IMR-90 (cell line): ENCODE measurements at regions not wholly inside any gene's neighbourhood (a gene's known extent, or its start where the extent isn't known, plus 50 kb on each side); places are given as distances from the start of the nearest gene placed in this dataset.
"Not testable (repeated sequence)": the region's sequence is repeated elsewhere in the genome, so short reads cannot be mapped to it uniquely, and the experiment has no call there.

Experiments
- ATAC-seq: fragments of 200-7000 bp; cut with Tn5 transposase; 2 replicates; pipeline ENCODE4 v1.9.1; 2020; ENCODE audit warnings: low read depth, mild to moderate bottlenecking, moderate library complexity
- BruUV-seq: library from RNA; stranded (reverse); fragments of 400-500 nt; replicated peaks from 2 replicates; lab custom pipeline; 2021; lab: Mats Ljungman, UMichigan
- CTCF ChIA-PET: fragments of 300-600 bp; formaldehyde crosslinking; extraction: SDS; loops from one replicate; lab custom pipeline; 2021; ENCODE audit warnings: antibody characterized with exemption; lab: Yijun Ruan, JAX
- POLR2A ChIA-PET: fragments of 300-600 bp; sonication (Branson Sonifier 250); formaldehyde crosslinking; loops from one replicate; lab custom pipeline; 2022; ENCODE audit warnings: antibody characterized with exemption; ENCODE audit not compliant: unreplicated experiment; lab: Charles Lee
- DNase-seq: peaks from one replicate; pipeline ENCODE4 v3.0.0; 2013
- H2AFZ ChIP-seq: replicated peaks from 2 replicates; pipeline ENCODE3; 2013; ENCODE audit warnings: low read length, mild to moderate bottlenecking; ENCODE audit not compliant: poor library complexity
- H2AK5ac ChIP-seq: 2 replicates; pipeline ENCODE4 v1.6.1; 2013; ENCODE audit warnings: low read depth, low read length, inconsistent platforms
- H2AK9ac ChIP-seq: replicated peaks from 2 replicates; pipeline ENCODE3; 2013; ENCODE audit warnings: mild to moderate bottlenecking, low read depth, low read length, moderate library complexity; ENCODE audit not compliant: poor library complexity
- H2BK120ac ChIP-seq: 2 replicates; pipeline ENCODE4 v1.6.1; 2013; ENCODE audit warnings: low read depth, low read length, inconsistent platforms
- H2BK15ac ChIP-seq: 3 replicates; pipeline ENCODE4 v1.6.1; 2013; ENCODE audit warnings: low read depth, low read length, inconsistent platforms
- H2BK20ac ChIP-seq: 2 replicates; pipeline ENCODE4 v1.6.1; 2013; ENCODE audit warnings: low read depth, mild to moderate bottlenecking, inconsistent platforms, low read length, moderate library complexity
- H2BK5ac ChIP-seq: 2 replicates; pipeline ENCODE4 v1.6.1; 2013; ENCODE audit warnings: mild to moderate bottlenecking, low read depth, low read length, inconsistent platforms; ENCODE audit not compliant: poor library complexity, severe bottlenecking
- H3K14ac ChIP-seq: replicated peaks from 2 replicates; pipeline ENCODE4 v1.6.1; 2013; ENCODE audit warnings: low read depth, low read length, inconsistent platforms
- H3K18ac ChIP-seq: 2 replicates; pipeline ENCODE4 v1.6.1; 2013; ENCODE audit warnings: low read depth, low read length, control low read depth
- H3K23ac ChIP-seq: 2 replicates; pipeline ENCODE4 v1.6.1; 2013; ENCODE audit warnings: low read depth, low read length, inconsistent platforms
- H3K27ac ChIP-seq: 2 replicates; pipeline ENCODE4 v1.5.1; 2013; ENCODE audit warnings: mild to moderate bottlenecking, control low read depth, low read length; ENCODE audit not compliant: insufficient read depth
- H3K27me3 ChIP-seq: 2 replicates; pipeline ENCODE4 v1.6.1; 2013; ENCODE audit warnings: low read length; ENCODE audit not compliant: control insufficient read depth, insufficient read depth
- H3K36me3 ChIP-seq: 2 replicates; pipeline ENCODE4 v1.6.1; 2013; ENCODE audit warnings: low read length, mixed read lengths; ENCODE audit not compliant: control insufficient read depth, insufficient read depth
- H3K4ac ChIP-seq: 2 replicates; pipeline ENCODE4 v1.6.1; 2013; ENCODE audit warnings: low read depth, low read length, inconsistent platforms
- H3K4me1 ChIP-seq: 2 replicates; pipeline ENCODE4 v1.6.1; 2013; ENCODE audit warnings: low read length, mixed read lengths; ENCODE audit not compliant: control insufficient read depth, insufficient read depth
- H3K4me2 ChIP-seq: 2 replicates; pipeline ENCODE4 v1.6.1; 2013; ENCODE audit warnings: low read depth, mild to moderate bottlenecking, control low read depth, low read length, moderate library complexity
- H3K4me3 ChIP-seq: 2 replicates; pipeline ENCODE4 v1.5.1; 2013; ENCODE audit warnings: low read depth, mild to moderate bottlenecking, control low read depth, low read length, moderate library complexity; ENCODE audit not compliant: insufficient read depth
- H3K56ac ChIP-seq: 2 replicates; pipeline ENCODE4 v1.6.1; 2013; ENCODE audit warnings: low read length, inconsistent platforms; ENCODE audit not compliant: insufficient read depth; ENCODE audit errors: extremely low read depth
- H3K79me1 ChIP-seq, 2 experiments: 2 replicates each; pipeline ENCODE4 v1.6.1; 2013; ENCODE audit warnings: low read length in 2 of 2, inconsistent platforms in 1 of 2, low read depth in 1 of 2
- H3K9ac ChIP-seq: 2 replicates; pipeline ENCODE4 v1.6.1; 2013; ENCODE audit warnings: low read depth, low read length, control low read depth
- H3K9me1 ChIP-seq: 2 replicates; pipeline ENCODE4 v1.6.1; 2013; ENCODE audit warnings: low read length, inconsistent platforms; ENCODE audit not compliant: insufficient read depth
- H3K9me3 ChIP-seq: 2 replicates; pipeline ENCODE4 v1.6.1; 2013; ENCODE audit warnings: low read length; ENCODE audit not compliant: control insufficient read depth, insufficient read depth
- H4K20me1 ChIP-seq: 2 replicates; pipeline ENCODE4 v1.6.1; 2013; ENCODE audit warnings: low read length, inconsistent platforms; ENCODE audit not compliant: insufficient read depth
- H4K5ac ChIP-seq: 2 replicates; pipeline ENCODE4 v1.6.1; 2013; ENCODE audit warnings: mild to moderate bottlenecking, low read depth, low read length, control low read depth
- H4K8ac ChIP-seq, 2 experiments: 2 replicates each; pipeline ENCODE4 v1.6.1; 2013; ENCODE audit warnings: low read depth in 2 of 2, low read length in 2 of 2, control low read depth in 1 of 2, inconsistent platforms in 1 of 2
- H4K91ac ChIP-seq: 2 replicates; pipeline ENCODE4 v1.6.1; 2013; ENCODE audit warnings: low read depth, low read length, inconsistent platforms; ENCODE audit not compliant: insufficient read depth
- WGBS, 2 experiments: methylation state at CpG; one replicate each; pipeline versions ENCODE4 v1.1.5 to v1.1.7; 2013; ENCODE audit warnings: missing lambda C conversion rate in 2 of 2; ENCODE audit not compliant: insufficient read length in 1 of 2; ENCODE audit errors: extremely low coverage in 2 of 2; 5-methylcytosine and 5-hydroxymethylcytosine counted together
- dilution Hi-C: fragments of 300-500 bp; cut with HindIII; formaldehyde crosslinking; loops from one replicate; pipeline ENCODE4 v1.14.3; 2018; ENCODE audit warnings: low sequenced_read_pairs; ENCODE audit not compliant: unreplicated experiment
- in situ Hi-C: fragments of 300-500 bp; cut with MboI; formaldehyde crosslinking; loops from 3 replicates; pipeline ENCODE4 v1.14.3; 2019; ENCODE audit warnings: low sequenced_read_pairs, inconsistent platforms, mixed read lengths
- intact Hi-C: fragments of 100-400 bp; cut with micrococcal nuclease; formaldehyde crosslinking; loops from 2 replicates; pipeline ENCODE4 v1.10.0; 2022

GRCh38 chr13:53452263-53452808, 423.7 kb downstream of the OLFM4 start:
- H2AK9ac ChIP-seq, H3K4ac ChIP-seq, H2BK120ac ChIP-seq, H4K5ac ChIP-seq, H3K56ac ChIP-seq, in situ Hi-C loops, H3K27ac ChIP-seq, intact Hi-C loops, dilution Hi-C loops, H2AFZ ChIP-seq, CTCF ChIA-PET, POLR2A ChIA-PET, H4K8ac ChIP-seq, H3K9me1 ChIP-seq, H4K91ac ChIP-seq, H3K4me2 ChIP-seq, H3K9ac ChIP-seq, BruUV-seq, H2BK20ac ChIP-seq, ATAC-seq, H3K18ac ChIP-seq, H3K36me3 ChIP-seq, H4K20me1 ChIP-seq, DNase-seq, H3K4me1 ChIP-seq, H3K27me3 ChIP-seq, H3K14ac ChIP-seq, H3K23ac ChIP-seq, H2BK15ac ChIP-seq, H3K4me3 ChIP-seq, H2BK5ac ChIP-seq, H3K79me1 ChIP-seq, H3K9me3 ChIP-seq, H2AK5ac ChIP-seq: not testable (repeated sequence)
- WGBS, 2 experiments, result no CpG with 5 or more reads among the region's 29 CpGs
